Uterus (tissue), 3 donors: ENCODE measurements at regions not wholly inside any gene's neighbourhood (a gene's known extent, or its start where the extent isn't known, plus 50 kb on each side); places are given as distances from the start of the nearest gene placed in this dataset.

ENCODE experiments used
- DNase-seq, 2 donors: peaks; one replicate each; pipeline ENCODE4 v3.0.0-alpha.2; 2019 to 2020
- H3K27ac ChIP-seq, 2 donors: fragments of 200-600 bp; sonication (generic); 1 replicate in 1 of 2; 2 replicates in 1 of 2; pipeline ENCODE4 v1.5.1; 2016 to 2018
- H3K27me3 ChIP-seq, 2 donors: fragments of 200-600 bp; sonication (generic); one replicate each; pipeline ENCODE4 v1.5.1; 2018 to 2019; ENCODE audit warnings: control low read depth in 1 of 2
- H3K36me3 ChIP-seq, 2 donors: fragments of 200-600 bp; sonication (generic); one replicate each; pipeline ENCODE4 v1.5.1; 2019; ENCODE audit warnings: control low read depth in 1 of 2
- H3K4me1 ChIP-seq, 2 donors: fragments of 200-600 bp; sonication (generic); one replicate each; pipeline ENCODE4 v1.5.1; 2018 to 2019; ENCODE audit warnings: control low read depth in 1 of 2
- H3K4me3 ChIP-seq, 2 donors: fragments of 200-600 bp; sonication (generic); 1 replicate in 1 of 2; 2 replicates in 1 of 2; pipeline ENCODE4 v1.5.1; 2018 to 2019; ENCODE audit warnings: mild to moderate bottlenecking in 1 of 2
- H3K9me3 ChIP-seq, 2 donors: fragments of 200-600 bp; sonication (generic); one replicate each; pipeline ENCODE4 v1.5.1; 2019; ENCODE audit warnings: control low read depth in 1 of 2
- POLR2A ChIP-seq, 2 donors: fragments of 450-650 bp; IDR thresholded peaks; one replicate each; pipeline ENCODE4 v1.6.1; 2016; ENCODE audit warnings: antibody characterized with exemption in 2 of 2, mild to moderate bottlenecking in 1 of 2, moderate library complexity in 1 of 2
- intact Hi-C: fragments of 100-400 bp; cut with DNase I; formaldehyde crosslinking; loops from one replicate; pipeline ENCODE4 v1.15.1; 2023; ENCODE audit warnings: low total_unique reads
- TF ChIP-seq, protein P1 (sequence below), 4 experiments: fragments of 200-600 bp in 2 of 4; fragments of 450-650 bp in 2 of 4; sonication (generic) in 2 of 4; IDR thresholded peaks; one replicate each; pipeline ENCODE4 v1.5.1; 2016 to 2019; ENCODE audit warnings: antibody characterized with exemption in 4 of 4, mild to moderate bottlenecking in 2 of 4, moderate library complexity in 1 of 4
- donor health status: DM: yes; HTN: yes; CAD: no.

DNA sequence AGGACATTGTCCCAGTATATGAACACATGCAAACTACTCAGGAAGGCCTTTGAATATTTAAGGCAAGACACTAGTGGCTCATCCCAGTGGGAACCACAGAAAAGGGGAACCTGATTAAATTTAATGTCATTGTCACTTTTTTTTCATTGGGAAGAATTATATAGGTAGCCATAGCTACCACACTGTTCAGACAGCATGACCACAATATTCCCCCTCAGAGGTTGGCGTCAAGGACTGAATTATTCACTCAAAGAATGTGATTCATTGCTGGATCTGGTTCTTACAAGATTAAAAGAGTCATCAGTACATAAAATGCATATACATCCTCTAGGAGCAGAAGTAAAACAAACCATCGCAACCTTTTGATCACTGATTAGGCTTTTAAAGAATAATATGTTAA is 92.0 kb upstream of the SMARCAD1 start:
- Histone ChIP-seq H3K36me3 (no peaks in the 10 kb centered on the region), H3K9me3 (no peaks in the 10 kb centered on the region), H3K4me3 (no peak overlapping the region), H3K27ac (no peak overlapping the region), H3K27me3 (no peaks in the 10 kb centered on the region), H3K4me1 (no peaks in the 10 kb centered on the region)
- intact Hi-C loops: no loop called here
- DNase-seq: no peak
- no peak for TF ChIP-seq POLR2A (IDR thresholded peaks at IDR 0.05)
- TF ChIP-seq, protein P1, sequence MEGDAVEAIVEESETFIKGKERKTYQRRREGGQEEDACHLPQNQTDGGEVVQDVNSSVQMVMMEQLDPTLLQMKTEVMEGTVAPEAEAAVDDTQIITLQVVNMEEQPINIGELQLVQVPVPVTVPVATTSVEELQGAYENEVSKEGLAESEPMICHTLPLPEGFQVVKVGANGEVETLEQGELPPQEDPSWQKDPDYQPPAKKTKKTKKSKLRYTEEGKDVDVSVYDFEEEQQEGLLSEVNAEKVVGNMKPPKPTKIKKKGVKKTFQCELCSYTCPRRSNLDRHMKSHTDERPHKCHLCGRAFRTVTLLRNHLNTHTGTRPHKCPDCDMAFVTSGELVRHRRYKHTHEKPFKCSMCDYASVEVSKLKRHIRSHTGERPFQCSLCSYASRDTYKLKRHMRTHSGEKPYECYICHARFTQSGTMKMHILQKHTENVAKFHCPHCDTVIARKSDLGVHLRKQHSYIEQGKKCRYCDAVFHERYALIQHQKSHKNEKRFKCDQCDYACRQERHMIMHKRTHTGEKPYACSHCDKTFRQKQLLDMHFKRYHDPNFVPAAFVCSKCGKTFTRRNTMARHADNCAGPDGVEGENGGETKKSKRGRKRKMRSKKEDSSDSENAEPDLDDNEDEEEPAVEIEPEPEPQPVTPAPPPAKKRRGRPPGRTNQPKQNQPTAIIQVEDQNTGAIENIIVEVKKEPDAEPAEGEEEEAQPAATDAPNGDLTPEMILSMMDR (IDR thresholded peaks at IDR 0.05): no peak

DNA sequence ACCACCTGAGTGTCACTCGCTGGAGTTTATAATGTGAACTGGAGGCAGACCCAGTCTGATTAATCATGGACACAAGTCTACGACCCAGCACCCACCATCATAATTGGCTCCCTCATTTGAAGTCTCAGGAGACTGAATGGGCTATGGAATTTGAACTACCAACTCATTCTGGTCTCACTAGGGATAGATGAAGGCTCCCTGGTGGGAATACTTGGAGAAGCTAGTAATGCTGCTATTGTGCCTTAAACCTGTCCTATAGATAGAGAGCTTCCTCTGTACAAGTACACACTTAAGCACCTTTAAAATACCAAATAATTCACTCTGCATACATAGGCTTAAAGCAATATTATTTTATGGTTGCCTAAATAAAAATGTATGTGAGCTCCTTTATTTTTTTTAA is 90.8 kb upstream of the SMARCAD1 start:
- H3K4me1 ChIP-seq: no peaks in the 10 kb centered on the region
- intact Hi-C loops: no loop called here
- H3K27me3 ChIP-seq: no peaks in the 10 kb centered on the region
- H3K9me3 ChIP-seq: no peaks in the 10 kb centered on the region
- no peak for TF ChIP-seq POLR2A (IDR thresholded peaks at IDR 0.05)
- TF ChIP-seq, protein P1 (IDR thresholded peaks at IDR 0.05): no peak
- H3K36me3 ChIP-seq: no peaks in the 10 kb centered on the region
- H3K4me3 ChIP-seq: no peak overlapping the region
- H3K27ac ChIP-seq: no peak overlapping the region
- DNase-seq: no peak

DNA sequence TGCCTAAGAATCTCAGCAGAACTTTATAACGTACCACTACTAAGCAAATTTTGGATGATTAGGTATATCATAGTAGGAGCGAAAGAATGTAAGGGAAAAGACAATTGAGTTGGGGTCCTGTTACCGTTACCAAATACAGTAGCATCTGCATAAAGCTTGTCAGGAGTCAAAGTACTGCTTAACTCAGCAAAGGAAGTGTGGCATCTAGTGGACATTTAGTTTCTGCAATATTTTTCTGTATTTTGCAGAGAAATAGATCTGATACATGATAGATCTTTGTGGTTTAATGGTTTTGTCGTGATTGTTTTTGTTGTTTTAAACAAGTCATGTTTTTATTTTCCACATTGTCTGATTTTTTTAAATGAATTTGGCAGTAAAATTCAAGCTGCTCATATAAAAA is 81.0 kb upstream of the SMARCAD1 start:
- H3K36me3 ChIP-seq: no peaks in the 10 kb centered on the region
- no peak for DNase-seq
- no peaks in the 10 kb centered on the region for H3K4me1 ChIP-seq
- no peak overlapping the region for H3K4me3 ChIP-seq
- no peak overlapping the region for H3K27ac ChIP-seq
- intact Hi-C loops: no loop called here
- TF ChIP-seq POLR2A (IDR thresholded peaks at IDR 0.05): no peak
- TF ChIP-seq, protein P1 (IDR thresholded peaks at IDR 0.05): no peak
- H3K27me3 ChIP-seq: no peaks in the 10 kb centered on the region
- H3K9me3 ChIP-seq: no peaks in the 10 kb centered on the region

DNA sequence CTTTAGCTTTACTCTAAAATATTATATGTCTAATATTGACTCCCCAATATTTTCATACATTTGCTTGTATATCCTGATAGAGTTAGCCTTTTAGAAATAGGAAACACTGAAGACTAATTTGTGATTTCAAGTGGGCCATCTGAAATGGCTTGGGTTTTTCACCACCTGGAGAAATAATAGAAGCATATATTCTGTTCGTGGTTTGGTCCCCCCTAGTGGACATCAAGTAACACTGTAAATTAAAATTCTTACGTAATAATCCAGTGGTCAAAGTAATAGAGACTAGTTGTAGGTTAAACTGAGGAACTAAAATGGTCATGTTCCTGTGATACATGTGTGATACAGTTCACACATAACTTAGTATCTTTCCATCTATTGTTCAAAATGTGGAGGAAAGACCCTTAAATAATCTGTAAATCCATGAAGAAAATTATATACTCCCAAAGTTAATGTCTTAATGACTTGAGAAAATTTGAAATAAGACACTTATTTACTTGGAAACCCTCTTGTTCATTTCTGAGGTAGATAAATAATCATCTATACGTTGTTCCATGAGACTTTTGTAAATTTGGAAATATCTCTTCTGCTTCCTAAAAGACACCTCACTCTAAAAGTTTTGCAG is 79.8 kb upstream of the SMARCAD1 start:
- Histone ChIP-seq H3K27ac (no peak overlapping the region), H3K36me3 (no peaks in the 10 kb centered on the region), H3K4me1 (no peaks in the 10 kb centered on the region), H3K9me3 (no peaks in the 10 kb centered on the region), H3K27me3 (no peaks in the 10 kb centered on the region), H3K4me3 (no peak overlapping the region)
- TF ChIP-seq, protein P1 (IDR thresholded peaks at IDR 0.05): peak in 1 of 4 experiments; percentile 6
- no peak for TF ChIP-seq POLR2A (IDR thresholded peaks at IDR 0.05)
- intact Hi-C loops: no loop called here
- no peak for DNase-seq

DNA sequence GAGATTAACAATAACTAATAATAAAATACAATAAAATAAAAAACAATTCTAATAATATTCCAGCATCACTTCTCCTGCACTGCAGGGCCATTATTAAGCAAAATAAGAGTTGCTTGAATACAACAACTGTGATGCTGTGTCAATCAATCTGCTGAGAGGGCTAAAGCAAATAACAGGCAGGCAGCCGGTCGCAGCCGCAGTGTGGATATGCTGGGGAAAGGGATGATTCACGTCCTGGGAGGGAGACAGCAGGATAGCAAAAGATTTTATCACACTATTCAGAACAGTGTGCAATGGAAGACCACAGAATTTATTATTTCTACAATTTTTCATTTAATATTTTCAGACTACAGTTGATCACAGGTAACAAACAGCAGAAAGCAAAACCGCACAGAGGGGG is 76.5 kb upstream of the SMARCAD1 start:
- intact Hi-C loops: no loop called here
- Histone ChIP-seq H3K27ac (no peak overlapping the region), H3K36me3 (no peaks in the 10 kb centered on the region), H3K27me3 (no peaks in the 10 kb centered on the region), H3K4me1 (no peaks in the 10 kb centered on the region), H3K9me3 (no peaks in the 10 kb centered on the region), H3K4me3 (no peak overlapping the region)
- no peak for DNase-seq
- no peak for TF ChIP-seq POLR2A (IDR thresholded peaks at IDR 0.05)
- TF ChIP-seq, protein P1 (IDR thresholded peaks at IDR 0.05): no peak
